ENCODE measurements at regions not wholly inside any gene's neighbourhood (a gene's known extent, or its start where the extent isn't known, plus 50 kb on each side); places are given as distances from the start of the nearest gene placed in this dataset.
A peak's percentile ranks its signal among the peaks of the same experiment; 100 is the strongest.
"Not testable (repeated sequence)": the region's sequence is repeated elsewhere in the genome, so short reads cannot be mapped to it uniquely, and the experiment has no call there.

DNA sequence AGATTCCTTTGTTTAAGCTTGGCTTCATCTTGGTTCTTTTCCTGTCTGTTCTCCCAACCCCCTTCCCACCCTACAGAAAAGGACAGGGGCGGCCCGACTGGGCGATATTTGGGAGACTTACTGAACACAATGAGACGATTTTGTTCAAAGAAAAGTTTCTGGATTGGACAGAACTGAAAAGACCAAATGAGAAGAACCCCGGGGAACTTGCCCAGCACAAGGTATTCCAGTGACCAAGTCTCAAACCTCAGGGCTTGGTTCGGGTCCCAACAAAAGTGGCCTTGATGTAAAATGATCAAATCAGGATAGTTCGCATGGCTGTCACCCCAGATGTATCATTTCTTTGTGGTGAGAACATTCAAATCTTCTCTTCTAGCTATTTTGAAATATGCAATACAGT lies 73.9 kb upstream of the LYZL2 start:
- not testable (repeated sequence) for DNase-seq (ENCODE audit: low read depth in 2 of 2, low spot score in 1 of 2)

- DNase-seq (ENCODE audit: low read depth in 2 of 2, low spot score in 1 of 2): no peak
Observed at GRCh38 chr10:30702860-30703259, 73.3 kb upstream of the LYZL2 start.

DNA sequence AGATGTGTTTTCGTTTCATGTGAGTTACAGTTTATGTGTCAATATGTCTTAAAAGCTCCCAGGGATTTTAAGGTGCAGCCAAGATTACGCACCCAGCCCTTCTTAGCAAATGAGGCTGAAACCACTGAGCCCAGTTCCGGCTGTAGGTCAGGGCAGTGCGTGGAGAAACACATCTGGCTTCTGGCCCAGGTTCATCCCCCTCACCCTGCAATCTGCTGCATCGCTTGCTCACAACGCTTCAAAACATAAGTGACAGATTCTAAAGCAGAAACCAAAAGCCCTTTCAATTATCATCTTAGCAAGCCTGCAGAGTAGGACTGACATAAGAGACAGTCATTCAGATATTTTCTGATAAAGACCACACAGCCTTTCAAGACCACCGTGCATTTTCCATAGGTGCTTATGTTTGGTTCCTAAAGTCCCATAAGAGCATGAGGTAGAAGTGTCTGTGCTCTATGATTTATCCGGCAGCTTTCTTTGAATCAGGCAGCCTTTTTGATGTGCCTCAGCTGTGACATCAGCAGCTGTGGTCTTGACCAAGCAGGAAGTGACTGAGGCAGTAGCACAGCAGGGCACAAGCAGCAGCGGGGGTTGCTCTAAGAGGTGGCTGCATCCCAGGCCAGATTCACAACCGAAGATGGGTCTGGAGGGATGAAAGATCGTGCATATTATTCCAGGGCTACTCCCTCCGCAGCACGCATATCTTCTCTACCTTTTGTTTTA lies 72.1 kb upstream of the LYZL2 start:
- peak in 1 of 2 donors; percentile 35 for DNase-seq (ENCODE audit: low read depth in 2 of 2, low spot score in 1 of 2)

GRCh38 chr10:30697806-30698205 lies 68.3 kb upstream of the LYZL2 start:
- no peak for DNase-seq (ENCODE audit: low read depth in 2 of 2, low spot score in 1 of 2)

DNA sequence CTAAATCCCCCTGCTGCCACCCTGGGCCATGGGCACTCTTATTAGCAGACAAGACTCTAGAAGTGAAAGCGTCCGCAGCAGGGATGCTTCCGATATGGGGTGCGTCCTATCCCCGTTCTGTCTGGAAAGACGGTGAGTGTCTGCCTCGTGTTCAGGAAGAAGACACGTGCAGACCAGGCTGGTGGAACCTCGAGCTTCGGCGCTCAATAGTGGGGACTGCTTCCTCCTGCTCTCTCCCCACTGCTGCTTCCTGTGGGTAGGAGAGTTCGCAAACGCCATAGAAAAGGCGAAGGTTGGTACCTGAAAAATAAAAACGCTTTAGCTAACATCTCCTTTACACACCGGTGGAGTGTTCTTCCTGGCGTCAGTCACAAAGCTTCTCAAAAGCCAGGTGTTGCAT lies 67.7 kb upstream of the LYZL2 start:
- not testable (repeated sequence) for DNase-seq (ENCODE audit: low read depth in 2 of 2, low spot score in 1 of 2)

GRCh38 chr10:30696416-30697185 lies 67.0 kb upstream of the LYZL2 start:
- not testable (repeated sequence) for DNase-seq (ENCODE audit: low read depth in 2 of 2, low spot score in 1 of 2)

DNA sequence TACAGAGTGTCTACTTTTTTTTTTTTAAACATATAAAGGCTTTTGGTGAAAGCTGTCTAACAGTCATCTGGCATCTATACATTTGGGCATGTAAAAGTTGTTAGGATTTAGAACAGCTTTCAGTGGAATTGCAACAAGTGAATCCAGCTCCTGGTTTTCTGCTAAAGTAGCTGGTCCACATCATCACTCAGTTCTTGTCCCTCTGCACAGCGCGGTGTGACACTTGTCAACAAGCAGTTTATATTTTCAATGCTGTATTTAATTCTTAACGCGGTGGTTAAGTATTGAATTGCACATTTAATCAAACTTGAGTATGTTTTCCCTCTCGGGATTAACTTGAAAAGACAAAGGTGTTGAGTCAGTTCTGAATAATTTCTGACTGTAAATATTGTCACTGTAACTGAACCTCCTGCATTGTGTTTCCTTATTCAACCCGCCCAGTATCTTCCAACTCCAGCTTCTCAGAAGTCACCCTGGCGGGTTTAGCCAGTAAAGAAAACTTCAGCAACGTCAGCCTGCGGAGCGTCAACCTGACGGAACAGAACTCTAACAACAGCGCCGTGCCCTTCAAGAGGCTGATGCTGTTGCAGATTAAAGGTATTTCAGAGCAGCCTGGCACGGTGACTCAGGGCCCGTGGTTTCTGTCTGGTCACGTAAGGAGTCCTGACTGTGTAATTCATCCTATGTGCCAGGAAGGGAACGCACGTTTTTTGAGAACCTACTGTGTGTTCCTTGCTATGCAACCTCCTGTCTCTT lies 66.1 kb upstream of the LYZL2 start:
- DNase-seq (ENCODE audit: low read depth in 2 of 2, low spot score in 1 of 2): peak; percentile 50 to 67

- no peak for DNase-seq (ENCODE audit: low read depth in 2 of 2, low spot score in 1 of 2)
Observed at GRCh38 chr10:30694518-30695228, 65.1 kb upstream of the LYZL2 start.

GRCh38 chr10:30691639-30692015 lies 62.1 kb upstream of the LYZL2 start:
- DNase-seq (ENCODE audit: low read depth in 2 of 2, low spot score in 1 of 2): no peak

DNA sequence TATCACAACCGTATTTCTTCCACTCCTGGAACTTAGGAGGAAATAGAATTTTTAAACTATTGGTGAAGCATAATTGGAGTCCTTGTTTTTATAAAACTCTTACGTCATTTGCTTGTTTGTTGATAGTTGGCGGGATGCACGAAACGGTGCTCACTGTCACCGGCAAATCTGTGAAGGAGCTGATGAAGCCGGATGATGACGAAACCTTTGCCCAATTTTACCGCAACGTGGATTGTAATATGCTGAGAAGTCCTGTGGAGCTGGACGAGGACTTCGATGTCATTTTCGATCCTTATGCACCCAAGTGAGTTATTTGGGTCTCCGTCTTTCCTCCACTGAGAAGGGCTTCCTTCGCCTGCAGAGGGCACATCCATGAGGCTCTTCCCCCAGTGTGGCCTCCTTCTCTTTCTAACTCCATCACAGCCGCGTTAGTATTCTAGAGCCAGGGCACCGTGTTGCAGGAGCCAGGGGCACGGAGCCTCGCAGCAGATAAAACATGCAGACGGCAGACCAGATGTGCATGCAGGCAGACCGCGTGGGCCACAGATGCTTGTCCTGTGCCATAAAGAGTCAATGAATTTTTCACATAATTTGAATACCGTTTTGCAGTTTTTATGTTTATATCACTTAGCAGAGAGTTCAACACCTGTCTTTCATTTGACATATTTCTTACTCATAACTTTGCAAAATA lies 61.5 kb upstream of the LYZL2 start:
- DNase-seq (ENCODE audit: low read depth in 2 of 2, low spot score in 1 of 2): not testable (repeated sequence)

DNA sequence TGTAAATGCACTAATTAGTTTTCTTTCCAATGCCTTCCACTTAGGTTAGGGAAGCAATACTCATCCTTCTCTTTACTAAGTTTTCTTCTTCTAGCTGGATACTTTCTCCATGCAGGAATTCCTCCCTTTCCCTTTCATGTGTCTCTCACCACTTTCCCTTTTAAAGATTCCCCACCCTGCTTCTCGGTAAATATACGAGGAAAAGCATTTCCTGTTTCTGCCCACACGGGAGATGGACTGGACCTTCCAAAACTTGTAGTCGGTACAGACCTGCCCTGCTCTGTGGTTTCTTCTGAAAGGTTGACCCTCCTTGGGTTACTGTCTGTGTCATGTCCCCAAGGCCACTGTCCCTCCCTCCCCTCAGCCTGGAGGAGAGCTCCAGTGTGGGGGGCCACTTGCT lies 58.9 kb upstream of the LYZL2 start:
- no peak for DNase-seq (ENCODE audit: low read depth in 2 of 2, low spot score in 1 of 2)

- peak; percentile 55 to 66 for DNase-seq (ENCODE audit: low read depth in 2 of 2, low spot score in 1 of 2)
Observed at GRCh38 chr10:30687698-30688213, 58.2 kb upstream of the LYZL2 start.

- DNase-seq (ENCODE audit: low read depth in 2 of 2, low spot score in 1 of 2): no peak
Observed at GRCh38 chr10:30686708-30687107, 57.2 kb upstream of the LYZL2 start.

GRCh38 chr10:30683496-30683895 lies 53.9 kb upstream of the LYZL2 start:
- DNase-seq (ENCODE audit: low read depth in 2 of 2, low spot score in 1 of 2): no peak

DNA sequence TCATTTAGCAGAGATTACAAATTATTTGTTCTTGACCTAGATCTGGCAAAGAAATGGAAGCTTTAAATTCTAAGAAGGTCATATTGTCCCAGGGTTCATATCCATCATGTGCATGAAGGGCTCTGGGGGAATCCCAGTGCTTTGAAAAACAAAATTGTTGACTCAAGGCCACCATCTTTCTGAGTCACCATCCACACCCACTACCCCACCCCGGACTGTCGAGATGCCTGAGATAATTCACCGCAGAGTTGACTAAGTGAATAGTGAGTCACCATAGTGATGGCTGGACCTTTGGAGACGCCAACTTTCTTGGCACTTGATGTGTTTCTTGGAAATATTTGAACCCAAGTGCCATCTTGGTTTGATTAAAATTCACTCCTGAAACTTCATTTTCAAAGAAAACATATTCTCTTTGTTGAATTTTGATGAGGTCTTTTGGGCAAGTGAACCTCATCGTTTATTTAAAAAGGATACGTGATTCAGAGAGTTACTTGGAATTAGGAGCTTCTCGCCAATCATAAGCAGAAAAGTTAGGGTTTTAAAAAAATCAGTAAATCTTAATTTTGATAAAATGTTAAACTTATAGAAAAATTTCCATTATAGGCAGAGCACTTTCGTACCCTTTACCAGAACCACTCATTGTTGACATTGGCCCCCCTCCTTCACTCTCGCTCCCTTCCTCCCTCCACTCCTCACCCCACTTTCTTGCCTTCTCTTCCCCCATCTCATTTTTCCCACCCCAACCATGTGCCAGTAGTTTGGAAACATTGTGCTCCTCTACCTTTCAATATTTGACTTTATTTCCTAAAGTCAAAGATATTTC lies 53.0 kb upstream of the LYZL2 start:
- peak in 1 of 2 donors; percentile 52 for DNase-seq (ENCODE audit: low read depth in 2 of 2, low spot score in 1 of 2)

GRCh38 chr10:30680908-30681307 lies 51.4 kb upstream of the LYZL2 start:
- DNase-seq (ENCODE audit: low read depth in 2 of 2, low spot score in 1 of 2): no peak

Data from stimulated activated CD8-positive, alpha-beta memory T cell treated with anti-CD3 and anti-CD28 coated beads, Interleukin-4, amount 100 ng/mL, for 4 hours (primary cell).